ENCODE measurements at regions not wholly inside any gene's neighbourhood (a gene's known extent, or its start where the extent isn't known, plus 50 kb on each side); places are given as distances from the start of the nearest gene placed in this dataset.

GRCh38 chr4:13316354-13316753 lies 167.8 kb downstream of the RAB28 start:
- Mint-ChIP-seq H3K9me3 (peaks cover 10% of the 10 kb centered on the region), H3K36me3 (peaks cover 4% of the 10 kb centered on the region), H3K27ac (no peak overlapping the region), H3K4me3 (no peak overlapping the region), H3K4me1 (ENCODE audit: low read depth in 2 of 2) (no peaks in the 10 kb centered on the region), H3K27me3 (no peaks in the 10 kb centered on the region)
- ATAC-seq (no peak), DNase-seq (ENCODE audit: low spot score) (no peak)

- no peak overlapping the region for H3K27ac Mint-ChIP-seq
- no peak overlapping the region for H3K4me3 Mint-ChIP-seq
- no peaks in the 10 kb centered on the region for H3K27me3 Mint-ChIP-seq
- DNase-seq (ENCODE audit: low spot score) (no peak), ATAC-seq (no peak)
- H3K4me1 Mint-ChIP-seq (ENCODE audit: low read depth in 2 of 2), result no peaks in the 10 kb centered on the region
- H3K9me3 Mint-ChIP-seq, result peaks cover 6% of the 10 kb centered on the region
- no peaks in the 10 kb centered on the region for H3K36me3 Mint-ChIP-seq
Observed at GRCh38 chr4:13313856-13314255, 170.3 kb downstream of the RAB28 start.

GRCh38 chr4:13312264-13312663 lies 171.9 kb downstream of the RAB28 start:
- no peaks in the 10 kb centered on the region for H3K27me3 Mint-ChIP-seq
- no peaks in the 10 kb centered on the region for H3K36me3 Mint-ChIP-seq
- no peak overlapping the region for H3K4me3 Mint-ChIP-seq
- ATAC-seq (no peak), DNase-seq (ENCODE audit: low spot score) (no peak)
- no peak overlapping the region for H3K27ac Mint-ChIP-seq
- H3K4me1 Mint-ChIP-seq (ENCODE audit: low read depth in 2 of 2), result no peaks in the 10 kb centered on the region
- H3K9me3 Mint-ChIP-seq, result peaks cover 6% of the 10 kb centered on the region

GRCh38 chr4:13309751-13310150 lies 174.4 kb downstream of the RAB28 start:
- H3K36me3 Mint-ChIP-seq, result peaks cover 6% of the 10 kb centered on the region
- ATAC-seq (no peak), DNase-seq (ENCODE audit: low spot score) (no peak)
- no peaks in the 10 kb centered on the region for H3K4me1 Mint-ChIP-seq (ENCODE audit: low read depth in 2 of 2)
- H3K27me3 Mint-ChIP-seq, result no peaks in the 10 kb centered on the region
- no peak overlapping the region for H3K4me3 Mint-ChIP-seq
- no peak overlapping the region for H3K27ac Mint-ChIP-seq
- peaks cover 15% of the 10 kb centered on the region for H3K9me3 Mint-ChIP-seq

- no peak for DNase-seq (ENCODE audit: low spot score)
- ATAC-seq, result no peak
- Mint-ChIP-seq H3K4me3 (no peak overlapping the region), H3K4me1 (ENCODE audit: low read depth in 2 of 2) (no peaks in the 10 kb centered on the region), H3K27me3 (no peaks in the 10 kb centered on the region), H3K36me3 (peaks cover 6% of the 10 kb centered on the region), H3K27ac (no peak overlapping the region), H3K9me3 (peaks cover 11% of the 10 kb centered on the region)
Observed at GRCh38 chr4:13306356-13306755, 177.8 kb downstream of the RAB28 start.

GRCh38 chr4:13302876-13303275 lies 181.3 kb downstream of the RAB28 start:
- peaks cover 32% of the 10 kb centered on the region for H3K36me3 Mint-ChIP-seq
- H3K27me3 Mint-ChIP-seq, result no peaks in the 10 kb centered on the region
- DNase-seq (ENCODE audit: low spot score), result no peak
- H3K9me3 Mint-ChIP-seq, result peaks cover 25% of the 10 kb centered on the region
- ATAC-seq, result no peak
- H3K27ac Mint-ChIP-seq, result no peak overlapping the region
- no peak overlapping the region for H3K4me3 Mint-ChIP-seq
- H3K4me1 Mint-ChIP-seq (ENCODE audit: low read depth in 2 of 2), result no peaks in the 10 kb centered on the region

GRCh38 chr4:13299343-13299742 lies 184.8 kb downstream of the RAB28 start:
- DNase-seq (ENCODE audit: low spot score) (no peak), ATAC-seq (no peak)
- no peaks in the 10 kb centered on the region for H3K27me3 Mint-ChIP-seq
- no peak overlapping the region for H3K27ac Mint-ChIP-seq
- H3K36me3 Mint-ChIP-seq, result peaks cover 35% of the 10 kb centered on the region
- H3K4me1 Mint-ChIP-seq (ENCODE audit: low read depth in 2 of 2), result no peaks in the 10 kb centered on the region
- H3K9me3 Mint-ChIP-seq, result peaks cover 22% of the 10 kb centered on the region
- H3K4me3 Mint-ChIP-seq, result no peak overlapping the region

- peaks cover 35% of the 10 kb centered on the region for H3K36me3 Mint-ChIP-seq
- H3K27me3 Mint-ChIP-seq, result no peaks in the 10 kb centered on the region
- no peak overlapping the region for H3K4me3 Mint-ChIP-seq
- no peak for ATAC-seq
- no peak overlapping the region for H3K27ac Mint-ChIP-seq
- DNase-seq (ENCODE audit: low spot score), result no peak
- peaks cover 22% of the 10 kb centered on the region for H3K9me3 Mint-ChIP-seq
- H3K4me1 Mint-ChIP-seq (ENCODE audit: low read depth in 2 of 2), result no peaks in the 10 kb centered on the region
Observed at GRCh38 chr4:13298655-13299054, 185.5 kb downstream of the RAB28 start.

- no peaks in the 10 kb centered on the region for H3K4me1 Mint-ChIP-seq (ENCODE audit: low read depth in 2 of 2)
- peaks cover 31% of the 10 kb centered on the region for H3K9me3 Mint-ChIP-seq
Observed at GRCh38 chr4:13296986-13297385, 187.2 kb downstream of the RAB28 start.

GRCh38 chr4:13294961-13295605 lies 189.1 kb downstream of the RAB28 start:
- DNase-seq (ENCODE audit: low spot score) (no peak), ATAC-seq (no peak)
- no peak overlapping the region for H3K27ac Mint-ChIP-seq
- no peaks in the 10 kb centered on the region for H3K27me3 Mint-ChIP-seq
- no peak overlapping the region for H3K4me3 Mint-ChIP-seq
- H3K9me3 Mint-ChIP-seq, result peaks cover 25% of the 10 kb centered on the region
- peaks cover 41% of the 10 kb centered on the region for H3K36me3 Mint-ChIP-seq
- H3K4me1 Mint-ChIP-seq (ENCODE audit: low read depth in 2 of 2), result no peaks in the 10 kb centered on the region

More at GRCh38 chr4:13296986-13297385, 187.2 kb downstream of the RAB28 start:
- Mint-ChIP-seq H3K36me3 (peaks cover 45% of the 10 kb centered on the region), H3K4me3 (no peak overlapping the region), H3K27ac (no peak overlapping the region), H3K27me3 (no peaks in the 10 kb centered on the region)
- no peak for ATAC-seq
- no peak for DNase-seq (ENCODE audit: low spot score)

- no peak overlapping the region for H3K4me3 Mint-ChIP-seq
- peaks cover 36% of the 10 kb centered on the region for H3K36me3 Mint-ChIP-seq
- no peaks in the 10 kb centered on the region for H3K27me3 Mint-ChIP-seq
- no peak overlapping the region for H3K27ac Mint-ChIP-seq
- peaks cover 28% of the 10 kb centered on the region for H3K9me3 Mint-ChIP-seq
- no peak for DNase-seq (ENCODE audit: low spot score)
- no peaks in the 10 kb centered on the region for H3K4me1 Mint-ChIP-seq (ENCODE audit: low read depth in 2 of 2)
- ATAC-seq, result no peak
Observed at GRCh38 chr4:13292372-13292771, 191.8 kb downstream of the RAB28 start.

- Mint-ChIP-seq H3K4me3 (no peak overlapping the region), H3K27ac (no peak overlapping the region), H3K4me1 (ENCODE audit: low read depth in 2 of 2) (no peaks in the 10 kb centered on the region), H3K9me3 (peaks cover 22% of the 10 kb centered on the region), H3K27me3 (no peaks in the 10 kb centered on the region), H3K36me3 (peaks cover 42% of the 10 kb centered on the region)
- no peak for ATAC-seq
- DNase-seq (ENCODE audit: low spot score), result no peak
Observed at GRCh38 chr4:13289391-13289790, 194.7 kb downstream of the RAB28 start.

- ATAC-seq (no peak), DNase-seq (ENCODE audit: low spot score) (no peak)
- no peak overlapping the region for H3K27ac Mint-ChIP-seq
- no peak overlapping the region for H3K4me3 Mint-ChIP-seq
- H3K9me3 Mint-ChIP-seq, result peaks cover 19% of the 10 kb centered on the region
- no peaks in the 10 kb centered on the region for H3K27me3 Mint-ChIP-seq
- no peaks in the 10 kb centered on the region for H3K4me1 Mint-ChIP-seq (ENCODE audit: low read depth in 2 of 2)
- peaks cover 22% of the 10 kb centered on the region for H3K36me3 Mint-ChIP-seq
Observed at GRCh38 chr4:13285336-13285735, 198.8 kb downstream of the RAB28 start.

GRCh38 chr4:13284932-13285331 lies 199.2 kb downstream of the RAB28 start:
- ATAC-seq (no peak), DNase-seq (ENCODE audit: low spot score) (no peak)
- no peak overlapping the region for H3K4me3 Mint-ChIP-seq
- peaks cover 22% of the 10 kb centered on the region for H3K36me3 Mint-ChIP-seq
- no peak overlapping the region for H3K27ac Mint-ChIP-seq
- peaks cover 19% of the 10 kb centered on the region for H3K9me3 Mint-ChIP-seq
- H3K4me1 Mint-ChIP-seq (ENCODE audit: low read depth in 2 of 2), result no peaks in the 10 kb centered on the region
- no peaks in the 10 kb centered on the region for H3K27me3 Mint-ChIP-seq

GRCh38 chr4:13276357-13276756 lies 207.8 kb downstream of the RAB28 start:
- no peak for DNase-seq (ENCODE audit: low spot score)
- Mint-ChIP-seq H3K4me3 (no peak overlapping the region), H3K27ac (no peak overlapping the region), H3K27me3 (no peaks in the 10 kb centered on the region), H3K9me3 (peaks cover 23% of the 10 kb centered on the region), H3K4me1 (ENCODE audit: low read depth in 2 of 2) (no peaks in the 10 kb centered on the region), H3K36me3 (peaks cover 22% of the 10 kb centered on the region)
- ATAC-seq, result no peak
